SK-N-SH (cell line): ENCODE measurements at regions not wholly inside any gene's neighbourhood (a gene's known extent, or its start where the extent isn't known, plus 50 kb on each side); places are given as distances from the start of the nearest gene placed in this dataset.

Experiments
- CTCF ChIA-PET: fragments of 300-600, 350-600 bp; formaldehyde crosslinking; extraction: SDS; loops from one replicate; lab custom pipeline; 2021; lab: Yijun Ruan, JAX
- POLR2A ChIA-PET: fragments of 350-600 bp; sonication (Branson Sonifier 250); formaldehyde crosslinking; extraction: SDS; loops from one replicate; lab custom pipeline; 2020; ENCODE audit warnings: antibody characterized with exemption, inconsistent platforms; lab: Yijun Ruan, JAX
- DNase-seq: peaks from one replicate; pipeline ENCODE4 v3.0.0; 2012
- H2AFZ ChIP-seq: fragments of 200-600 bp; sonication (generic); 2 replicates; pipeline ENCODE4 v1.8.1; 2016; ENCODE audit warnings: antibody characterized with exemption, mild to moderate bottlenecking, low read depth
- H3F3A ChIP-seq: fragments of 200-600 bp; sonication (generic); replicated peaks from 2 replicates; pipeline ENCODE3; 2016; ENCODE audit warnings: antibody characterized with exemption, mild to moderate bottlenecking; ENCODE audit not compliant: insufficient read depth
- H3K27ac ChIP-seq, 2 experiments: fragments of 200-500 bp in 1 of 2; fragments of 200-600 bp in 1 of 2; sonication (Bioruptor generic) in 1 of 2; sonication (generic), shearing (Covaris generic) in 1 of 2; 2 replicates each; pipeline versions ENCODE4 v1.5.1 to v1.6.1; 2014 to 2016; ENCODE audit warnings: low read depth in 2 of 2, inconsistent platforms in 1 of 2, low read length in 1 of 2, mild to moderate bottlenecking in 1 of 2, mixed read lengths in 1 of 2
- H3K27me3 ChIP-seq: fragments of 200-600 bp; sonication (generic), shearing (Covaris generic); 2 replicates; pipeline ENCODE4 v1.6.1; 2016; ENCODE audit warnings: mixed run types; ENCODE audit not compliant: insufficient read depth
- H3K36me3 ChIP-seq, 2 experiments: fragments of 200-500 bp in 1 of 2; fragments of 200-600 bp in 1 of 2; sonication (Bioruptor generic) in 1 of 2; sonication (generic) in 1 of 2; replicated peaks in 1 of 2; 2 replicates each; pipeline versions ENCODE3 to v1.5.1; 2014 to 2016; ENCODE audit warnings: low read length in 1 of 2, mild to moderate bottlenecking in 1 of 2; ENCODE audit not compliant: insufficient read depth in 2 of 2, control insufficient read depth in 1 of 2
- H3K4me1 ChIP-seq, 2 experiments: fragments of 200-500 bp in 1 of 2; fragments of 200-600 bp in 1 of 2; sonication (Bioruptor generic) in 1 of 2; sonication (generic), shearing (Covaris generic) in 1 of 2; 2 replicates each; pipeline versions ENCODE4 v1.5.1 to v1.6.1; 2014 to 2016; ENCODE audit warnings: low read depth in 1 of 2, low read length in 1 of 2, mixed run types in 1 of 2; ENCODE audit not compliant: insufficient read depth in 2 of 2, control insufficient read depth in 1 of 2
- H3K4me2 ChIP-seq: fragments of 200-600 bp; sonication (generic), shearing (Covaris generic); 2 replicates; pipeline ENCODE4 v1.6.1; 2017; ENCODE audit warnings: mixed run types
- H3K4me3 ChIP-seq, 2 experiments: fragments of 200-500 bp in 1 of 2; fragments of 200-600 bp in 1 of 2; sonication (Bioruptor generic) in 1 of 2; sonication (generic), shearing (Covaris generic) in 1 of 2; 2 replicates each; pipeline versions ENCODE4 v1.5.1 to v1.8.1; 2014 to 2016; ENCODE audit warnings: low read depth in 2 of 2, inconsistent platforms in 1 of 2, low read length in 1 of 2, mild to moderate bottlenecking in 1 of 2, mixed read lengths in 1 of 2, moderate library complexity in 1 of 2
- H3K79me2 ChIP-seq: fragments of 200-600 bp; sonication (generic); 2 replicates; pipeline ENCODE4 v1.8.1; 2017; ENCODE audit warnings: mild to moderate bottlenecking; ENCODE audit not compliant: insufficient read depth
- H3K9ac ChIP-seq: fragments of 200-600 bp; sonication (generic); 2 replicates; pipeline ENCODE4 v1.6.1; 2017; ENCODE audit warnings: mixed run types
- H3K9me2 ChIP-seq: fragments of 200-600 bp; sonication (generic); 2 replicates; pipeline ENCODE4 v1.6.1; 2017; ENCODE audit warnings: mixed run types
- H3K9me3 ChIP-seq: fragments of 200-600 bp; sonication (generic); 2 replicates; pipeline ENCODE4 v1.6.1; 2017; ENCODE audit warnings: mixed run types, mild to moderate bottlenecking, moderate library complexity
- H4K20me1 ChIP-seq: fragments of 200-600 bp; sonication (generic); 2 replicates; pipeline ENCODE4 v1.6.1; 2017; ENCODE audit warnings: mild to moderate bottlenecking, mixed run types; ENCODE audit not compliant: insufficient read depth
- CHD2 ChIP-seq: fragments of 150-350 bp; IDR thresholded peaks from 2 replicates; pipeline ENCODE4 v1.6.1; 2018; ENCODE audit warnings: low read length; ENCODE audit not compliant: partially characterized antibody
- ELF1 ChIP-seq: IDR thresholded peaks from 2 replicates; pipeline ENCODE4 v1.4.0; 2012
- EP300 ChIP-seq, 2 experiments: IDR thresholded peaks; 2 replicates each; pipeline versions ENCODE4 v1.4.0 to v1.6.1; 2012; ENCODE audit warnings: borderline replicate concordance in 1 of 2, low read depth in 1 of 2, low read length in 1 of 2
- FOSL2 ChIP-seq: IDR thresholded peaks from 2 replicates; pipeline ENCODE4 v1.4.0; 2012; ENCODE audit warnings: low read depth, mild to moderate bottlenecking, moderate library complexity, borderline replicate concordance
- FOXJ3 ChIP-seq: sonication (generic); formaldehyde crosslinking; IDR thresholded peaks from 2 replicates; pipeline ENCODE4 v1.5.1; 2020; ENCODE audit warnings: mild to moderate bottlenecking, missing genetic modification reagents
- FOXM1 ChIP-seq: IDR thresholded peaks from 2 replicates; pipeline ENCODE4 v1.4.0; 2012; ENCODE audit warnings: low read depth, mild to moderate bottlenecking
- GABPA ChIP-seq: IDR thresholded peaks from 2 replicates; pipeline ENCODE4 v1.4.0; 2012; ENCODE audit warnings: low read depth, mild to moderate bottlenecking
- GATA2 ChIP-seq: sonication (generic); formaldehyde crosslinking; IDR thresholded peaks from 2 replicates; pipeline ENCODE4 v1.5.0; 2020; ENCODE audit warnings: mild to moderate bottlenecking, missing genetic modification reagents
- MXI1 ChIP-seq: IDR thresholded peaks from 2 replicates; pipeline ENCODE4 v1.6.1; 2012; ENCODE audit warnings: mild to moderate bottlenecking, low read depth, low read length, improper control_type of control experiment
- NFIC ChIP-seq: IDR thresholded peaks from 2 replicates; pipeline ENCODE4 v1.4.0; 2012; ENCODE audit warnings: borderline replicate concordance
- NRF1 ChIP-seq: IDR thresholded peaks from 2 replicates; pipeline ENCODE4 v1.6.1; 2012; ENCODE audit warnings: low read depth, mild to moderate bottlenecking, low read length
- POLR2AphosphoS5 ChIP-seq: IDR thresholded peaks from 2 replicates; pipeline ENCODE4 v1.6.1; 2012; ENCODE audit warnings: low read depth, low read length
- RAD21 ChIP-seq: IDR thresholded peaks from 2 replicates; pipeline ENCODE4 v1.6.1; 2012; ENCODE audit warnings: mild to moderate bottlenecking, low read length
- RXRA ChIP-seq: IDR thresholded peaks from 2 replicates; pipeline ENCODE4 v1.4.0; 2012; ENCODE audit warnings: low read depth, mild to moderate bottlenecking, borderline replicate concordance
- SIN3A ChIP-seq: IDR thresholded peaks from 2 replicates; pipeline ENCODE4 v1.6.1; 2012; ENCODE audit warnings: low read depth, mild to moderate bottlenecking, low read length, moderate library complexity, borderline replicate concordance
- SMC3 ChIP-seq: IDR thresholded peaks from 2 replicates; pipeline ENCODE4 v1.6.1; 2012; ENCODE audit warnings: low read depth, low read length, improper control_type of control experiment
- TAF1 ChIP-seq: IDR thresholded peaks from 2 replicates; pipeline ENCODE4 v1.6.1; 2012; ENCODE audit warnings: low read depth, mild to moderate bottlenecking, low read length, moderate library complexity, borderline replicate concordance
- YY1 ChIP-seq: IDR thresholded peaks from 2 replicates; pipeline ENCODE4 v1.4.0; 2012; ENCODE audit warnings: low read depth, mild to moderate bottlenecking
- WGBS: methylation state at CpG from one replicate; pipeline ENCODE4 v1.1.6; 2017; ENCODE audit warnings: low lambda C conversion rate; 5-methylcytosine and 5-hydroxymethylcytosine counted together
- TF ChIP-seq, protein P1 (sequence below): IDR thresholded peaks from 2 replicates; pipeline ENCODE4 v1.4.0; 2012; ENCODE audit warnings: low read depth
- TF ChIP-seq, protein P2 (sequence below): IDR thresholded peaks from 2 replicates; pipeline ENCODE4 v1.4.0; 2012; ENCODE audit warnings: low read depth, borderline replicate concordance
- TF ChIP-seq, protein P3 (sequence below): fragments of 150-350 bp; IDR thresholded peaks from 2 replicates; pipeline ENCODE4 v1.6.1; 2017; ENCODE audit warnings: antibody characterized with exemption, low read length, low read depth, borderline replicate concordance
- TF ChIP-seq, protein P4 (sequence below): fragments of 200-600 bp; sonication (generic); IDR thresholded peaks from 2 replicates; pipeline ENCODE4 v1.6.1; 2017; ENCODE audit warnings: antibody characterized with exemption, mild to moderate bottlenecking, moderate library complexity

DNA sequence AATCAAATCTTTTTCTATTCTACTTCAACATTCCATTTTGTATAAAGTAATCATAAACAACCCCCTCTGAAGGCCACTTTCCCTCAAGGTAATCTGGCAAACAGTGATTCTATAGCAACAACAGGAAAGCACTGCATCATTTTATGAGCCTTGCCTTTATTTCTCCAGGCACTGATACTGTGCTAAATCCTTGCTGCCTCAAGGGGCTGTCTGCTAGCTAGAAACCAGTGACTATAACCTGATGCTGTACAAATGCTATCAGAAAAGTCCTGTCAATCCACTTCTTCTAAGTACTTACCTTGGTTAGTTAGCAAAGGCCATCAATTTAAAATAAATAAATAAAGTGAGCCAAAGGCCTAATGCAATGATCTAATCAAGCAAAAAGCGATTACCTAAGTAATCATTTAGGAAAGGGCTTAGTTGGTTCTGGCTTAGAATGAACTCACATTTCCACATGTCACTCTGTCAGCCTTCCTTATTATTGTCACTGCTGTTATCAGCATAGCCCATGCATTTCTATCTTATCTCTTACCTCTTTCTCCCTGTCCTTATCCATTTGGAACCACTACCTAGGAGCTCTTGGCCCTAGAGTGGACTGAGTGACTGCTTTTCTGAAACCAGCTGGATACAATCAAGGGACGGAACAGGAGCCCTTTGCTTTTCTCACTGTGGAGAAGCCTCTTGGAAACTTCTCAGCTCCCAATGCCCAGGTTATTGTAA is 246.1 kb upstream of the MEF2C start (continued):
- TF ChIP-seq SIN3A (no peak), EP300 (IDR thresholded peaks at IDR 0.05; ENCODE audit: borderline replicate concordance in 1 of 2, low read depth in 1 of 2, low read length in 1 of 2) (no peak; a peak in 1 of 4 replicates), NFIC (no peak), SMC3 (no peak), ELF1 (no peak), CHD2 (no peak), TAF1 (no peak), FOXJ3 (CRISPR knock-in tag) (0 out of 2 replicates have a peak, but pooled peaks have one; percentile 14), GABPA (no peak), FOXM1 (no peak), MXI1 (peak; percentile 52; the same call in 1 of the 2 replicates), NRF1 (no peak), POLR2AphosphoS5 (no peak), RXRA (no peak)
- TF ChIP-seq, protein P1, sequence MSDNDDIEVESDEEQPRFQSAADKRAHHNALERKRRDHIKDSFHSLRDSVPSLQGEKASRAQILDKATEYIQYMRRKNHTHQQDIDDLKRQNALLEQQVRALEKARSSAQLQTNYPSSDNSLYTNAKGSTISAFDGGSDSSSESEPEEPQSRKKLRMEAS = no peak
- TF ChIP-seq, protein P2, sequence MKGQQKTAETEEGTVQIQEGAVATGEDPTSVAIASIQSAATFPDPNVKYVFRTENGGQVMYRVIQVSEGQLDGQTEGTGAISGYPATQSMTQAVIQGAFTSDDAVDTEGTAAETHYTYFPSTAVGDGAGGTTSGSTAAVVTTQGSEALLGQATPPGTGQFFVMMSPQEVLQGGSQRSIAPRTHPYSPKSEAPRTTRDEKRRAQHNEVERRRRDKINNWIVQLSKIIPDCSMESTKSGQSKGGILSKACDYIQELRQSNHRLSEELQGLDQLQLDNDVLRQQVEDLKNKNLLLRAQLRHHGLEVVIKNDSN = no peak
- TF ChIP-seq, protein P3, sequence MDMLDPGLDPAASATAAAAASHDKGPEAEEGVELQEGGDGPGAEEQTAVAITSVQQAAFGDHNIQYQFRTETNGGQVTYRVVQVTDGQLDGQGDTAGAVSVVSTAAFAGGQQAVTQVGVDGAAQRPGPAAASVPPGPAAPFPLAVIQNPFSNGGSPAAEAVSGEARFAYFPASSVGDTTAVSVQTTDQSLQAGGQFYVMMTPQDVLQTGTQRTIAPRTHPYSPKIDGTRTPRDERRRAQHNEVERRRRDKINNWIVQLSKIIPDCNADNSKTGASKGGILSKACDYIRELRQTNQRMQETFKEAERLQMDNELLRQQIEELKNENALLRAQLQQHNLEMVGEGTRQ = no peak
- TF ChIP-seq, protein P4, sequence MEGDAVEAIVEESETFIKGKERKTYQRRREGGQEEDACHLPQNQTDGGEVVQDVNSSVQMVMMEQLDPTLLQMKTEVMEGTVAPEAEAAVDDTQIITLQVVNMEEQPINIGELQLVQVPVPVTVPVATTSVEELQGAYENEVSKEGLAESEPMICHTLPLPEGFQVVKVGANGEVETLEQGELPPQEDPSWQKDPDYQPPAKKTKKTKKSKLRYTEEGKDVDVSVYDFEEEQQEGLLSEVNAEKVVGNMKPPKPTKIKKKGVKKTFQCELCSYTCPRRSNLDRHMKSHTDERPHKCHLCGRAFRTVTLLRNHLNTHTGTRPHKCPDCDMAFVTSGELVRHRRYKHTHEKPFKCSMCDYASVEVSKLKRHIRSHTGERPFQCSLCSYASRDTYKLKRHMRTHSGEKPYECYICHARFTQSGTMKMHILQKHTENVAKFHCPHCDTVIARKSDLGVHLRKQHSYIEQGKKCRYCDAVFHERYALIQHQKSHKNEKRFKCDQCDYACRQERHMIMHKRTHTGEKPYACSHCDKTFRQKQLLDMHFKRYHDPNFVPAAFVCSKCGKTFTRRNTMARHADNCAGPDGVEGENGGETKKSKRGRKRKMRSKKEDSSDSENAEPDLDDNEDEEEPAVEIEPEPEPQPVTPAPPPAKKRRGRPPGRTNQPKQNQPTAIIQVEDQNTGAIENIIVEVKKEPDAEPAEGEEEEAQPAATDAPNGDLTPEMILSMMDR = no peak

DNA sequence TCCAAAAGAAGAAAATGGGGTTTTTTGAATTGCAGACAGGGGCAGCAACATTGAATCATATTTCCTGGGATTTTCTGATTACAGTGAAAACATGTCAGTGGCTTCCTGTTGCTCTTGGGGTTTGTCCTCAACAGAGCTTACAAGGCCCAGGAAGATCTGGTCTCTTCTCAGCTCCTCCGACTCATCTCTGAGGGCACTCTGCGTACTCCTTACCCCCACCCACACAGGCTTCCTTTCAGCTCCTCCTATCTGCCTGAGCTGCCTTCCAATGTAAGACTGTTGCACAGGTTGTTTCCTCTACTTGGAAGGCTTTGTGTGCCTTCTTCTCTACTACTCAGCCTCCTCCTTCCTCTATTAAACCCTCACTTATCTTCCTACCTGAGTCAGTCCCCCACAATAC is 245.1 kb upstream of the MEF2C start:
- Histone ChIP-seq H3F3A (no peaks in the 10 kb centered on the region), H2AFZ (no peak overlapping the region), H4K20me1 (no peaks in the 10 kb centered on the region), H3K36me3 (no peaks in the 10 kb centered on the region), H3K4me3 (no peak overlapping the region), H3K9ac (no peak overlapping the region), H3K27ac (peak overlapping the region in 1 of 2 experiments; percentile 75; a peak in 1 of 4 replicates), H3K27me3 (no peaks in the 10 kb centered on the region), H3K79me2 (no peaks in the 10 kb centered on the region), H3K4me1 (peaks cover 0 to 5% of the 10 kb centered on the region in 2 experiments; a peak in 2 of 4 replicates), H3K9me2 (no peaks in the 10 kb centered on the region), H3K9me3 (no peaks in the 10 kb centered on the region), H3K4me2 (no peak overlapping the region)
- POLR2A ChIA-PET = no interaction called here
- no peak for DNase-seq
- 54% methylated on average over 2 of the region's 2 CpGs for WGBS
- TF ChIP-seq FOXJ3 (CRISPR knock-in tag) (no peak), RAD21 (no peak), GABPA (no peak), FOSL2 (no peak), YY1 (no peak), NRF1 (no peak), GATA2 (CRISPR knock-in tag) (no peak), TAF1 (no peak), FOXM1 (no peak)
- TF ChIP-seq, protein P1 = no peak
- TF ChIP-seq, protein P4 = no peak
- TF ChIP-seq, protein P2 = no peak
- CTCF ChIA-PET = no interaction called here
